ENCODE measurements at regions not wholly inside any gene's neighbourhood (a gene's known extent, or its start where the extent isn't known, plus 50 kb on each side); places are given as distances from the start of the nearest gene placed in this dataset.
"Not testable (repeated sequence)": the region's sequence is repeated elsewhere in the genome, so short reads cannot be mapped to it uniquely, and the experiment has no call there.

GRCh38 chr16:60648290-60648689, 1387.9 kb downstream of the CDH8 start:
- Histone ChIP-seq H3K9me2 (replicated peaks; ENCODE audit: control insufficient read depth, low read length) (no peaks in the 10 kb centered on the region), H3K27ac (ENCODE audit: low read depth, low read length) (no peak overlapping the region), H3K4me2 (ENCODE audit: low read length) (no peak overlapping the region), H3K27me3 (ENCODE audit: control insufficient read depth, low read length) (no peaks in the 10 kb centered on the region), H3K4me1 (ENCODE audit: control insufficient read depth, low read length) (no peaks in the 10 kb centered on the region), H3K36me3 (ENCODE audit: control insufficient read depth, low read length) (no peaks in the 10 kb centered on the region), H4K20me1 (ENCODE audit: control insufficient read depth, insufficient read depth, low read depth, low read length) (no peaks in the 10 kb centered on the region), H3K9me3 (ENCODE audit: control insufficient read depth, insufficient read depth, low read length) (no peaks in the 10 kb centered on the region), H3K4me3 (ENCODE audit: low read length) (no peak overlapping the region), H3K79me2 (ENCODE audit: control insufficient read depth, low read length) (no peaks in the 10 kb centered on the region), H3F3A (ENCODE audit: control insufficient read depth, insufficient read depth) (no peaks in the 10 kb centered on the region)
- no peak for TF ChIP-seq CTCF (IDR thresholded peaks at IDR 0.05; ENCODE audit: low read depth, low read length, poor library complexity, severe bottlenecking)
- TF ChIP-seq EZH2phosphoT487 (IDR thresholded peaks at IDR 0.05; ENCODE audit: borderline replicate concordance, low read length), result no peak

- H3K79me2 ChIP-seq (ENCODE audit: control insufficient read depth, low read length), result not testable (repeated sequence)
Measured at GRCh38 chr16:60647388-60647787, 1388.8 kb downstream of the CDH8 start.

GRCh38 chr16:60646631-60647030, 1389.6 kb downstream of the CDH8 start:
- Histone ChIP-seq H3K4me2 (ENCODE audit: low read length) (no peak overlapping the region), H3K4me1 (ENCODE audit: control insufficient read depth, low read length) (no peaks in the 10 kb centered on the region), H4K20me1 (ENCODE audit: control insufficient read depth, insufficient read depth, low read depth, low read length) (no peaks in the 10 kb centered on the region), H3K9me2 (replicated peaks; ENCODE audit: control insufficient read depth, low read length) (no peaks in the 10 kb centered on the region), H3K9me3 (ENCODE audit: control insufficient read depth, insufficient read depth, low read length) (no peaks in the 10 kb centered on the region), H3K27me3 (ENCODE audit: control insufficient read depth, low read length) (no peaks in the 10 kb centered on the region), H3K79me2 (ENCODE audit: control insufficient read depth, low read length) (no peaks in the 10 kb centered on the region), H3K27ac (ENCODE audit: low read depth, low read length) (no peak overlapping the region), H3K4me3 (ENCODE audit: low read length) (no peak overlapping the region), H3F3A (ENCODE audit: control insufficient read depth, insufficient read depth) (no peaks in the 10 kb centered on the region), H3K36me3 (ENCODE audit: control insufficient read depth, low read length) (no peaks in the 10 kb centered on the region)
- TF ChIP-seq EZH2phosphoT487 (IDR thresholded peaks at IDR 0.05; ENCODE audit: borderline replicate concordance, low read length) (no peak), CTCF (IDR thresholded peaks at IDR 0.05; ENCODE audit: low read depth, low read length, poor library complexity, severe bottlenecking) (no peak)

More at GRCh38 chr16:60647388-60647787, 1388.8 kb downstream of the CDH8 start:
- not testable (repeated sequence) for H3K27me3 ChIP-seq (ENCODE audit: control insufficient read depth, low read length); H3K4me1 ChIP-seq (ENCODE audit: control insufficient read depth, low read length); H3K9me3 ChIP-seq (ENCODE audit: control insufficient read depth, insufficient read depth, low read length); H3K9me2 ChIP-seq (replicated peaks; ENCODE audit: control insufficient read depth, low read length); H3K4me3 ChIP-seq (ENCODE audit: low read length); H4K20me1 ChIP-seq (ENCODE audit: control insufficient read depth, insufficient read depth, low read depth, low read length); H3K4me2 ChIP-seq (ENCODE audit: low read length); H3F3A ChIP-seq (ENCODE audit: control insufficient read depth, insufficient read depth); H3K27ac ChIP-seq (ENCODE audit: low read depth, low read length); H3K36me3 ChIP-seq (ENCODE audit: control insufficient read depth, low read length)

DNA sequence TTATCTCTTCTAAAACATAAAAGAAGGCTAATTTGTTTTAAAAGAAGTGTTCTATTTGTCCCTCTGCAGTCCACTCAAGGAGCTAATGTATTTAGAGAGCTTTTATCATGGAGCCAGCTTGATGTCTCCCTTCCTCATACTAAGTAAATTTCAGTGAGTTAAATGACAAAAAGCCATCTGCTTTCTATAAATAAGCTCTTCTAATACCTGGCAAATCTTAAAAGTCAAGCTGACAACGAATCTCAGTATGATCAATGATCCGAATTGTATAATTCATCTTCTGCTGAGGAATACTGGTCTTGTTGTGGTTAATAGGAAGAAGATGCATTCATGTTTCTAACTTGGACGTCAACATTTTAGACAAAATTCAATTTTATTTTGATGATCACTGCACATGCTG, 1390.7 kb downstream of the CDH8 start:
- Histone ChIP-seq H3K9me2 (replicated peaks; ENCODE audit: control insufficient read depth, low read length) (no peaks in the 10 kb centered on the region), H3K9me3 (ENCODE audit: control insufficient read depth, insufficient read depth, low read length) (no peaks in the 10 kb centered on the region), H3K79me2 (ENCODE audit: control insufficient read depth, low read length) (no peaks in the 10 kb centered on the region)

More for the DNA sequence above, 1390.7 kb downstream of the CDH8 start:
- H3F3A ChIP-seq (ENCODE audit: control insufficient read depth, insufficient read depth), result no peaks in the 10 kb centered on the region
- H3K4me1 ChIP-seq (ENCODE audit: control insufficient read depth, low read length), result no peaks in the 10 kb centered on the region
- H3K27me3 ChIP-seq (ENCODE audit: control insufficient read depth, low read length), result no peaks in the 10 kb centered on the region
- no peak overlapping the region for H3K4me2 ChIP-seq (ENCODE audit: low read length)
- no peaks in the 10 kb centered on the region for H3K36me3 ChIP-seq (ENCODE audit: control insufficient read depth, low read length)
- H4K20me1 ChIP-seq (ENCODE audit: control insufficient read depth, insufficient read depth, low read depth, low read length), result no peaks in the 10 kb centered on the region
- no peak overlapping the region for H3K27ac ChIP-seq (ENCODE audit: low read depth, low read length)
- no peak overlapping the region for H3K4me3 ChIP-seq (ENCODE audit: low read length)
- TF ChIP-seq CTCF (IDR thresholded peaks at IDR 0.05; ENCODE audit: low read depth, low read length, poor library complexity, severe bottlenecking) (no peak), EZH2phosphoT487 (IDR thresholded peaks at IDR 0.05; ENCODE audit: borderline replicate concordance, low read length) (no peak)

Data from DOHH2 (cell line).